ENCODE measurements at regions not wholly inside any gene's neighbourhood (a gene's known extent, or its start where the extent isn't known, plus 50 kb on each side); places are given as distances from the start of the nearest gene placed in this dataset.

- no peaks in the 10 kb centered on the region for H3K4me1 ChIP-seq
- TF ChIP-seq CTCF (IDR thresholded peaks at IDR 0.05): no peak
- DNase-seq (no peak), ATAC-seq (no peak)
- no peak overlapping the region for H3K4me3 ChIP-seq
- no peaks in the 10 kb centered on the region for H3K27me3 ChIP-seq
- H3K9me3 ChIP-seq: peaks cover 0 to 3% (median 0%) of the 10 kb centered on the region in 11 donors
- H3K27ac ChIP-seq: no peak overlapping the region
- H3K36me3 ChIP-seq: no peaks in the 10 kb centered on the region
- intact Hi-C loops (cut with DNase I): no loop called here
Measured at GRCh38 chr13:84659359-84659661, 777.0 kb upstream of the SLITRK1 start.

- intact Hi-C loops (cut with DNase I): no loop called here
- no peak for ATAC-seq
- Histone ChIP-seq H3K27me3 (no peaks in the 10 kb centered on the region), H3K36me3 (no peaks in the 10 kb centered on the region), H3K27ac (no peak overlapping the region), H3K9me3 (peaks cover 0 to 3% (median 0%) of the 10 kb centered on the region in 11 donors), H3K4me3 (no peak overlapping the region), H3K4me1 (peaks cover 0 to 2% (median 0%) of the 10 kb centered on the region in 9 donors)
- WGBS, 2 donors: 69 to 84% methylated on average over 3 of the region's 3 CpGs
- TF ChIP-seq CTCF (IDR thresholded peaks at IDR 0.05): no peak
- DNase-seq: no peak
Measured at GRCh38 chr13:84658491-84659358, 776.5 kb upstream of the SLITRK1 start.

GRCh38 chr13:84655677-84656076, 773.4 kb upstream of the SLITRK1 start:
- H3K4me1 ChIP-seq: peaks cover 0 to 13% (median 0%) of the 10 kb centered on the region in 9 donors
- H3K36me3 ChIP-seq: no peaks in the 10 kb centered on the region
- ATAC-seq (no peak), DNase-seq (no peak)
- WGBS, 2 donors: 61 to 66% methylated on average over 3 of the region's 3 CpGs
- H3K9me3 ChIP-seq: peaks cover 0 to 9% (median 0%) of the 10 kb centered on the region in 11 donors
- intact Hi-C loops (cut with DNase I): no loop called here
- H3K27me3 ChIP-seq: no peaks in the 10 kb centered on the region
- no peak overlapping the region for H3K27ac ChIP-seq
- TF ChIP-seq CTCF (IDR thresholded peaks at IDR 0.05): no peak
- H3K4me3 ChIP-seq: no peak overlapping the region

- H3K9me3 ChIP-seq: peaks cover 0 to 9% (median 0%) of the 10 kb centered on the region in 11 donors
- H3K4me1 ChIP-seq: peaks cover 0 to 19% (median 0%) of the 10 kb centered on the region in 9 donors
- no peak overlapping the region for H3K4me3 ChIP-seq
- no peak for TF ChIP-seq CTCF (IDR thresholded peaks at IDR 0.05)
- DNase-seq (no peak), ATAC-seq (no peak)
- H3K36me3 ChIP-seq: no peaks in the 10 kb centered on the region
- peak overlapping the region in 6 of 10 donors; percentile 48 to 78 (median 58) for H3K27ac ChIP-seq
- intact Hi-C loops (cut with DNase I): no loop called here
- H3K27me3 ChIP-seq: no peaks in the 10 kb centered on the region
- WGBS, 2 donors: 57 to 59% methylated on average over 5 of the region's 5 CpGs
Measured at GRCh38 chr13:84654654-84655275, 772.5 kb upstream of the SLITRK1 start.
